Activated T-helper 1 cell treated with anti-CD3 and anti-CD28 coated beads, Interleukin-2, amount 50 U/mL, for 16 hours (primary cell): ENCODE measurements at regions not wholly inside any gene's neighbourhood (a gene's known extent, or its start where the extent isn't known, plus 50 kb on each side); places are given as distances from the start of the nearest gene placed in this dataset.
"Not testable (repeated sequence)": the region's sequence is repeated elsewhere in the genome, so short reads cannot be mapped to it uniquely, and the experiment has no call there.

Source experiments
- DNase-seq, 2 donors: peaks; one replicate each; pipeline ENCODE4 v3.0.0-alpha.2; 2020; ENCODE audit warnings: low read depth in 1 of 2, low spot score in 1 of 2

DNA sequence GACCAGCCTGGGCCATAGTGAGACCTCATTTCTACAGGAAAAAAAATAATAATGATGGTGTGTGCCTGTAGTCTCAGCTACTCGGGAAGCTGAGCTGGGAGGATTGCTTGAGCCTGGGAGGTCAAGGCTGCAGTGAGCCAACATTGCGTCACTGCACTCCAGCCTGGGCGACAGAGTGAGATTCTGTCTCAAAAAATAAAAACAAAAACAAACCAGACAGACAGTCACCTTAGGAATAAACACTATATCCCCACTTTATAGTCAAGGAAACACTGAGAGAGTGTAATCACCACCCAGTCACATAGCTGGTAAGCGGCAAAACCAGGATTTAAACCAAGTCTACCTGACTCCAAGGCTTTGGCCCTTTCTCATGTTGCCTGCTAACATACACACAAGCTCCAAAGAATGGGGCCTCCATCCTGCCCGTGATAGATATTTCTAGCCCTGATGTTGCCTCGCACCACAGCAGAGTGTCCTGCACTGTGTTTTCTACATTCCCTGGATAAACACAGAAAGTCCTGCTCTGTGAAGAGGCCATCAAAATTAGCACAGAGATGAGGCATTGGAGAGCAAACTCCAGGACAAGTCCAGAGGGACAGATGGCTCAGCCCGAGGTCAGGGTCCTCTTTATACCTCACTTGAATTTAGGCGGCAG is 66.1 kb upstream of the SMURF2 start:
- DNase-seq, result no peak

DNA sequence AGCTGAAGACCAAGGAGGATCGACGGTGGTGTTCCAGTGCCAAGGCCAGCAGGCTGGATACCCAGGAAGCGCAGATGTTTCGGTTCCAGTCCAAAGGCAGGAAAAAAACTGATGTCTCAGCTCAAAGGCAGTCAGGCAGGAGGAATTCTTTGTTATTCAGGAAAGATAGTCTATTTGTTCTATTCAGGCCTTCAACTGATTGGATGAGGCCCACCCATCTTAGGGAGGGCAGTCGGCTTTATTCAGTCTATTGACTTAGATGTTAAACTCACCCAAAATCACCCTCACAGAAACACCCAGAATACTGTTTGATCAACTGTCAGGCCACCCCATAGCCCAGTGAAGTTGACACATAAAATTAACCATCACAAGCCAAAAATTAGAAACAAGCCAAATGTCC is 63.9 kb upstream of the SMURF2 start:
- DNase-seq, result not testable (repeated sequence)

DNA sequence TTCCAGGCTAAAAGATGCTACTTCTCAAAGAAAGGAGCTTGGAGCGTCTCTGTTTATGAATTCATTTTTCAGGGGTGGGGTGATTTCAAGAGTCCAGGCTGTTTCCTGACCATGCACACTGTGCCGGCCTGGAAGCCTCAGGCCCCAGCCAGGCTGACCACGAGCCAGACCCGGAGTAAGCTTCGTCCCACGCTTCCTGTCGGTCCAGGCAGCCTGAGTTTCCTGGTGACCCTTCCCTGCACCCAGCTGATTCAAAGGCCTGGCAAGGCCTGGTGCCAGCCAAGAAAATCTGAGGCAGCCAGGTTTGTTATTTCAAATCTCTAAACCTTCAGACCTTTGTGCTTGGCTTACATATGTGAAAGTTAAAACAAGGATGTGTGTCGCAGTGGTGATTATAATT is 62.1 kb upstream of the SMURF2 start:
- not testable (repeated sequence) for DNase-seq

DNA sequence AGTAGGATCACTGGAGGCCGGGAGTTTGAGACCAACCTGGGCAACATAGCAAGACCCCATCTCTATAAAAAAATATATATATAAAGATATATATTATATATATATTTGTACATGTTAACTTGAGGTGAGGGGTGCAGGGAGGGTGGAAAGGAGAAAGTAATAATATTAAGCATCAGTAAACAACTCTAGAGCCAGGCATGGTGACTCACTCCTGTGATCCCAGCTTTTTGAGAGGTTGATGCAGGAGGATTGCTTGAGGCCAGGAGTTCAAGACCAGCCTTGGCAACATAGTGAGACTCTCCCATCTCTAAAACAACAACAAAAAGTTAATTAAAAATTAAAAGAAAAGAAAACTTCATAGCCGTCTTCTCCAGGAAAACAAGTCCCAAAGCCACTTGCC is 61.7 kb upstream of the SMURF2 start:
- DNase-seq, result no peak

DNA sequence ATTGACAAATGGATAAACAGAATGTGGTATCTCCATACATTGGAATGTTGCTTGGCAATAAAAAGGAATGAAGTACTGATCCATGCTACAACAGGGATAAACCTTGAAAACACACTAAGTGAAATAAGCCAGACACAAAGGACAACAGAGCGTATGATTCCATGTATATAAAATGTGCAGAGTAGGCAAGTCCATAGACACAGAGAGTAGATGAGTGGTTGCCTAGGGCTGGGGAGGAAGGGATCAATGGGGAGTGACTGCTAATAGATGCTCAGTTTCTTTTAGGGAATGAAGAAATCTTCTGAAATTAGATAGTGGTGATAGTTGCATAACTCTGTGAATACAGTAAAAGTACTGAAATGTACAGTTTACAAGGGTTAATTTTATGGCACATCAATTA is 59.4 kb upstream of the SMURF2 start:
- not testable (repeated sequence) for DNase-seq

DNA sequence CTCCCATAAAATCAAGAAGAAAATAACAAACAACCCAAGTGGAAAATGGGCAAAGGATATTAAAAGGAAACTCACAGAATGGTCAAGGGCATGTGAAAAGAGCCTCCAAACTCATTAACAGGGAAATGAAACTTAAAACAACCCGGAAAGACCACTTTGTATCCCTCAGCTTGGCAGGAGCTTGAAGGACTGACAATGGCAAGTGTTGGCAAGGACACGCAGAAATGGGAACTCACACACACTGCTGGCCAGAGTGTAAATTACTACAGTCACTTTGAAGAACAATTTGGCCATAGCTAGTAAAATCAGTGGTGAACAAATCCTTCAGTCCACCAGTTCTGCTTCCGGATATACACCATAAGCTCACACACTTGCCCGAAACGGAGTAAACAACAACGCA is 58.1 kb upstream of the SMURF2 start:
- DNase-seq, result not testable (repeated sequence)

DNA sequence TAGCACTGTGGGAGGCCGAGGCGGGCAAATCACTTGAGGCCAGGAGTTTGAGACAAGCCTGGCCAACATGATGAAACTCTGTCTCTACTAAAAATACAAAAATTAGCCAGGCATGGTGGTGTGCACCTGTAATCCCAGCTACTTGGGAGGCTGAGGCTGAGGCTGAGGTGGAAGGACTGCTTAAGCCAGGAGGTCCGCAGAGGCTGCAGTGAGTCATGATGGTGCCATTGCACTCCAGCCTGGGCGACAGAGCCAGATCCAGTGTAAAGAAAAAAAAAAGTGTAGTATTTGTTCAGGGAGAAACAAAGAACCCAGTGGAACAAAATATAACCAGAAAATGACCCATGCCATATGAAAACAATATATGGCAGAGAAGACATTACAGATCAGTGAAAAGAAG is 57.4 kb upstream of the SMURF2 start:
- DNase-seq, result not testable (repeated sequence)

DNA sequence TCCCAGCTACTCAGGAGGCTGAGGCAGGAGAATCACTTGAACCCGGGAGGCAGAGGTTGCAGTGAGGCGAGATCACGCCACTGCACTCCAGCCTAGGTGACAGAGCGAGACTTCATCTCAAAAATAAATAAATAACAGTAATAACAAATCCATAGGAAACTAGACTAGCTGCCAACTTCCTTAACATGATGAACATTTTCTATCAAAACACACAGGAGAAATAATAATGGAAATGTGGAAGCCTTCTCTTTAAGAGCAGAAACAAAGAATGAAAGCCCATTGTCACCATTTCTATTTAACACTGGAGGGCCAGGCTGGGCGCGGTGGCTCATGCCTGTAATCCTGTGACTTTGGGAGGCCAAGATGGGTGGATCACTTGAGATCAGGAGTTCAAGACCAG is 56.7 kb upstream of the SMURF2 start:
- DNase-seq, result not testable (repeated sequence)

DNA sequence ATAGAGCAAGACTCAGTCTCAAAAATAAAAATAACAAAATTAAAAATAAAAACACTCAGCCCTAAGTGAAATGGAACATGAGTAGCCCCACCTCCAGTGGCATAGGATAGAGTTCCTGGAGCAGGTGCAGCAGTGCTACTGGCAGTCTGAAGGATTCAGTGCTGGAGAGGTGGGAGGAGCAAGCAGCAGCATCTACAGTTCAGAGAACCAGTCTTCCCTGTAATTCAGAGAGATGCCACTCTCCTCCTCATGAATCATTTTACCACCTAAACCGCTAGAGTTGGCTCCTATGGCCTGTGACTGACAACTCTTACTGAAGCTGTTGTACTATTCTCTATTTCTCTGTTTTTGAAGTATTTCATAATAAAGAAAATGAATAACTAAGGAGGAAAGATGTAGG is 56.0 kb upstream of the SMURF2 start:
- no peak for DNase-seq

DNA sequence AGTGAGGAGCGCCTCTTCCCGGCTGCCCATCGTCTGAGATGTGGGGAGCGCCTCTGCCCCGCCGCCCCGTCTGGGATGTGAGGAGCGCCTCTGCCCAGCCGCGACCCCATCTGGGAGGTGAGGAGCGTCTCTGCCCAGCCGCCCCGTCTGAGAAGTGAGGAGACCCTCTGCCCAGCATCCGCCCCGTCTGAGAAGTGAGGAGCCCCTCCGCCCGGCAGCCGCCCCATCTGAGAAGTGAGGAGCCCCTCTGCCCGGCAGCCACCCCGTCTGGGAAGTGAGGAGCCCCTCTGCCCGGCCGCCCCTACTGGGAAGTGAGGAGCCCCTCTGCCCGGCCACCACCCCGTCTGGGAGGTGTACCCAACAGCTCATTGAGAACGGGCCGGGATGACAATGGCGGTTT is 54.4 kb upstream of the SMURF2 start:
- DNase-seq, result not testable (repeated sequence)

DNA sequence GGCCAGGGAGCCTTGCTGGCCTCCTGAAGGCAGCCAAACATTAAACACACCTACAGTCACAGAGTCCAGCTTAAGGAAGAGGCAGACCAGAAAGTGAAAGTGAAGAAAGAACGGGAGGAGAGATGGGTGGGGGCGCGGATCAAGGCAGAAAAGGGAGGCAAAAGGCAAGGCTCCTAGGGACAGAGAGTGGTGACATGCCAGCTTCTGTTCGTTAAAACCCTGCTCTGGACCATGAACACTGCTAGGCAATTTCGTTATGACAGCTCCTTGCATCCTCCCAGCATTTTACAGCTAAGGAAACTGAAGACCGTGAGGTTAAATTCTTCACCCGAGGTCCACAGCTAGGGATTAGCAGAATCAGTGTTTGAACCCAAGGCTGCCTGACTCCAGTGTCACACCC is 51.7 kb upstream of the SMURF2 start:
- not testable (repeated sequence) for DNase-seq

DNA sequence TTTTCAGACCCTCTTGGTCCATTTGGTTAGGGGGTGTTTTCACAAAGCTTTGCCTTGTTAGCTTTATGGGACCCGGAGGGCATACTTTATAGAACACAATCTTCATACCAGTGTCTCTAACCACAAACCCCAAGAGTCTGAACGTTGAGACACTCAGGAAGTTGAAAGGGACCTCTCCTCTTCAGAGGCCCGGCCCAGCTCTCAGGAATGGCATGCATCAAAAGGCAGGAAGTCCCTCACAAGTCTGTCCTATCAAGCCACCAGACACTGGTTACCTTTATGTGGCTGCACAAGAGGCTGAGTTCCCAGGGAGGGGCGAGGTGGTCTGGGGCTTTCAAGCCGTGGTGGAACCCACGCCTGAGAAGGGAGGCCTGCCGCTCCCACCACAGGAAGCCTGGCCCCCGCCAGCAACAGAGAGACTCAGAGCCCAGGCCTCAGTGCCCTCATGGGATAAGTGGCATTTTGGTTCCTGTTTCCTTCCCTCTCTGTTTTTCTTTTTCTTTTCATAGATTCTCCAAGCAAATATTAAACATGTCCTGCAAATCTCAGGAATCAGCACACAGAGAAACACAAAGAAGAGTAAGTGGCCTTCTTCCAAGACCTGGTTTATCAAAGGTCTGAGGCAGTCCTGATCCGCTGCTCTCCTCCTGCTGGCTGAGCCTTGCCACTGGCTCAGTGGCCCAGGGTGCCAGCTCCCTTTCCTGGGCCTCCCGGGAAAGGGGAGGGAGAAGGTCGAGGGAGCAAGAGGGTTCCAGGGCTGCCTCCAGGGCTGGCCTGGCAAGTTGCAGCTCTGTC is 50.6 kb upstream of the SMURF2 start:
- DNase-seq, result peak in 1 of 2 donors; percentile 9
